B cell (primary cell): ENCODE measurements at regions not wholly inside any gene's neighbourhood (a gene's known extent, or its start where the extent isn't known, plus 50 kb on each side); places are given as distances from the start of the nearest gene placed in this dataset.

Experiments used
- ATAC-seq: fragments of 200-7000 bp; cut with Tn5 transposase; one replicate; pipeline ENCODE4 v1.10.0; 2021; ENCODE audit warnings: low read depth, mild to moderate bottlenecking, moderate number of reproducible peaks, moderate library complexity
- CTCF ChIA-PET: fragments of 350-600 bp; sonication (Branson Sonifier 250); formaldehyde crosslinking; loops from one replicate; lab custom pipeline; 2021; ENCODE audit warnings: antibody characterized with exemption, inconsistent platforms; lab: Charles Lee
- POLR2A ChIA-PET: fragments of 350-600 bp; sonication (Branson Sonifier 250); formaldehyde crosslinking; loops from one replicate; lab custom pipeline; 2021; ENCODE audit warnings: antibody characterized with exemption; lab: Charles Lee
- DNase-seq: peaks from one replicate; pipeline ENCODE4 v3.0.0; 2013
- H2AFZ ChIP-seq: 2 replicates; pipeline ENCODE4 v1.6.1; 2012; ENCODE audit warnings: mild to moderate bottlenecking, low read depth, low read length; ENCODE audit not compliant: insufficient read depth, poor library complexity, severe bottlenecking
- H3K27ac ChIP-seq, 2 donors: 1 replicate in 1 of 2; 2 replicates in 1 of 2; pipeline ENCODE4 v1.5.1; 2012 to 2013; ENCODE audit warnings: low read length in 2 of 2, mild to moderate bottlenecking in 2 of 2, moderate library complexity in 1 of 2
- H3K27me3 ChIP-seq, 4 experiments: fragments of 200-600 bp in 1 of 4; sonication (generic) in 1 of 4; replicated peaks in 1 of 4; 1 replicate in 2 of 4; 2 replicates in 2 of 4; pipeline versions ENCODE4 v1.6.1 to v1.7.0; 2013 to 2016; ENCODE audit warnings: low read length in 3 of 4, mild to moderate bottlenecking in 2 of 4, mixed read lengths in 1 of 4, moderate library complexity in 1 of 4; ENCODE audit not compliant: insufficient read depth in 4 of 4, control insufficient read depth in 3 of 4; ENCODE audit errors: control extremely low read depth in 1 of 4
- H3K36me3 ChIP-seq, 2 experiments: replicated peaks in 1 of 2; 1 replicate in 1 of 2; 2 replicates in 1 of 2; pipeline versions ENCODE4 v1.6.1 to v1.7.1; 2013; ENCODE audit warnings: low read length in 1 of 2; ENCODE audit not compliant: insufficient read depth in 2 of 2, control insufficient read depth in 1 of 2; ENCODE audit errors: control extremely low read depth in 1 of 2, extremely low read depth in 1 of 2
- H3K4me1 ChIP-seq, 2 donors: fragments of 200-600 bp in 1 of 2; sonication (generic) in 1 of 2; 1 replicate in 1 of 2; 2 replicates in 1 of 2; pipeline versions ENCODE4 v1.5.1 to v1.6.1; 2013 to 2017; ENCODE audit warnings: low read length in 2 of 2; ENCODE audit not compliant: control insufficient read depth in 2 of 2, insufficient read depth in 2 of 2
- H3K4me2 ChIP-seq: replicated peaks from 2 replicates; pipeline ENCODE3; 2012; ENCODE audit warnings: mild to moderate bottlenecking, low read depth, low read length; ENCODE audit not compliant: poor library complexity, severe bottlenecking
- H3K4me3 ChIP-seq, 5 experiments: fragments of 200-600 bp in 1 of 5; sonication (generic) in 1 of 5; 1 replicate in 3 of 5; 2 replicates in 2 of 5; pipeline versions ENCODE4 v1.5.1 to v1.7.0; 2011 to 2016; ENCODE audit warnings: low read length in 4 of 5, mild to moderate bottlenecking in 4 of 5, low read depth in 2 of 5, control low read depth in 1 of 5, moderate library complexity in 1 of 5; ENCODE audit not compliant: insufficient read depth in 1 of 5; ENCODE audit errors: control extremely low read depth in 1 of 5, extremely low read depth in 1 of 5
- H3K79me2 ChIP-seq: fragments of 200-600 bp; sonication (generic); one replicate; pipeline ENCODE4 v1.6.0; 2016; ENCODE audit warnings: low read length; ENCODE audit not compliant: control insufficient read depth, insufficient read depth
- H3K9ac ChIP-seq: fragments of 200-600 bp; sonication (generic); 2 replicates; pipeline ENCODE4 v1.6.1; 2017; ENCODE audit warnings: mild to moderate bottlenecking, low read length, moderate library complexity
- H3K9me3 ChIP-seq, 3 donors: one replicate each; pipeline versions ENCODE4 v1.6.1 to v1.7.1; 2013; ENCODE audit warnings: low read length in 2 of 3; ENCODE audit not compliant: control insufficient read depth in 2 of 3, insufficient read depth in 1 of 3; ENCODE audit errors: control extremely low read depth in 1 of 3
- H4K20me1 ChIP-seq: 2 replicates; pipeline ENCODE4 v1.6.0; 2012; ENCODE audit warnings: mild to moderate bottlenecking, low read length; ENCODE audit not compliant: insufficient read depth, control insufficient read depth, poor library complexity, severe bottlenecking
- H3K27ac Mint-ChIP-seq: one replicate; pipeline ENCODE4 v1.8.0; 2021; ENCODE audit warnings: mixed read lengths
- H3K27me3 Mint-ChIP-seq: one replicate; pipeline ENCODE4 v1.8.0; 2021; ENCODE audit warnings: mixed read lengths
- H3K4me1 Mint-ChIP-seq: one replicate; pipeline ENCODE4 v1.8.0; 2021; ENCODE audit warnings: mixed read lengths
- H3K4me3 Mint-ChIP-seq: one replicate; pipeline ENCODE4 v1.8.0; 2021; ENCODE audit warnings: mixed read lengths
- H3K9me3 Mint-ChIP-seq: one replicate; pipeline ENCODE4 v1.8.0; 2022; ENCODE audit warnings: mixed read lengths; ENCODE audit not compliant: insufficient read depth
- EZH2 ChIP-seq: IDR thresholded peaks from 2 replicates; pipeline ENCODE4 v1.6.1; 2012; ENCODE audit warnings: borderline replicate concordance, low read depth, mild to moderate bottlenecking, moderate library complexity, low read length; ENCODE audit not compliant: insufficient read depth, poor library complexity, severe bottlenecking
- WGBS: methylation state at CpG from one replicate; pipeline ENCODE4 v1.1.5; 2013; ENCODE audit warnings: missing lambda C conversion rate; ENCODE audit not compliant: insufficient coverage; 5-methylcytosine and 5-hydroxymethylcytosine counted together
- intact Hi-C: fragments of 100-400 bp; cut with micrococcal nuclease; formaldehyde crosslinking; loops from one replicate; pipeline ENCODE4 v1.10.0; 2022
- TF ChIP-seq, protein P1 (sequence below): fragments of 200-600 bp; IDR thresholded peaks from one replicate; pipeline ENCODE4 v1.8.0; 2022; ENCODE audit warnings: antibody characterized with exemption, mild to moderate bottlenecking

DNA sequence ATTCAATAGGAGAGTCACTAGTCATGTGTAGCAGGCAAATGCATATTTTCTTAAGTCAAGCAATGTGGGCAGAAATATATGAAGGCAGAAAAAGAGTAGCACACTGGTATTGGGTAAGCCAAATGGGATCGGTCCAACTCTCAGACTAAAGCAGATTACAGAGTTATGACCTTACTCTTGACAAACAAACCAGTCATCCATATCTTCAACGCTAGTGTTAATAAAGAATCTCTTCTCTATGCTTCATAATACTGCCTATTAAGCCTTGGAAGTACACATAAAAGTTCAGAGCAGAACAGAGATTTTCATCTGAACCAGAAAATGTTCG is 320.2 kb upstream of the JARID2 start:
- Histone ChIP-seq H4K20me1 (no peaks in the 10 kb centered on the region), H3K4me2 (no peak overlapping the region), H3K27me3 (no peaks in the 10 kb centered on the region), H3K9ac (no peak overlapping the region), H2AFZ (no peak overlapping the region), H3K27ac (no peak overlapping the region), H3K4me1 (peaks cover 13 to 24% of the 10 kb centered on the region in 2 donors), H3K79me2 (no peaks in the 10 kb centered on the region), H3K4me3 (no peak overlapping the region), H3K36me3 (no peaks in the 10 kb centered on the region), H3K9me3 (no peaks in the 10 kb centered on the region)
- ATAC-seq: no peak
- WGBS: 100% methylated on average over 1 of the region's 3 CpGs
- TF ChIP-seq, protein P1, sequence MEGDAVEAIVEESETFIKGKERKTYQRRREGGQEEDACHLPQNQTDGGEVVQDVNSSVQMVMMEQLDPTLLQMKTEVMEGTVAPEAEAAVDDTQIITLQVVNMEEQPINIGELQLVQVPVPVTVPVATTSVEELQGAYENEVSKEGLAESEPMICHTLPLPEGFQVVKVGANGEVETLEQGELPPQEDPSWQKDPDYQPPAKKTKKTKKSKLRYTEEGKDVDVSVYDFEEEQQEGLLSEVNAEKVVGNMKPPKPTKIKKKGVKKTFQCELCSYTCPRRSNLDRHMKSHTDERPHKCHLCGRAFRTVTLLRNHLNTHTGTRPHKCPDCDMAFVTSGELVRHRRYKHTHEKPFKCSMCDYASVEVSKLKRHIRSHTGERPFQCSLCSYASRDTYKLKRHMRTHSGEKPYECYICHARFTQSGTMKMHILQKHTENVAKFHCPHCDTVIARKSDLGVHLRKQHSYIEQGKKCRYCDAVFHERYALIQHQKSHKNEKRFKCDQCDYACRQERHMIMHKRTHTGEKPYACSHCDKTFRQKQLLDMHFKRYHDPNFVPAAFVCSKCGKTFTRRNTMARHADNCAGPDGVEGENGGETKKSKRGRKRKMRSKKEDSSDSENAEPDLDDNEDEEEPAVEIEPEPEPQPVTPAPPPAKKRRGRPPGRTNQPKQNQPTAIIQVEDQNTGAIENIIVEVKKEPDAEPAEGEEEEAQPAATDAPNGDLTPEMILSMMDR: no peak
- TF ChIP-seq EZH2: no peak
- Mint-ChIP-seq H3K27me3 (no peaks in the 10 kb centered on the region), H3K9me3 (no peaks in the 10 kb centered on the region), H3K4me3 (no peak overlapping the region), H3K4me1 (peaks cover 23% of the 10 kb centered on the region), H3K27ac (no peak overlapping the region)
- no peak for DNase-seq
- ChIA-PET CTCF (no interaction called here), POLR2A (no interaction called here)
- intact Hi-C loops: no loop called here

DNA sequence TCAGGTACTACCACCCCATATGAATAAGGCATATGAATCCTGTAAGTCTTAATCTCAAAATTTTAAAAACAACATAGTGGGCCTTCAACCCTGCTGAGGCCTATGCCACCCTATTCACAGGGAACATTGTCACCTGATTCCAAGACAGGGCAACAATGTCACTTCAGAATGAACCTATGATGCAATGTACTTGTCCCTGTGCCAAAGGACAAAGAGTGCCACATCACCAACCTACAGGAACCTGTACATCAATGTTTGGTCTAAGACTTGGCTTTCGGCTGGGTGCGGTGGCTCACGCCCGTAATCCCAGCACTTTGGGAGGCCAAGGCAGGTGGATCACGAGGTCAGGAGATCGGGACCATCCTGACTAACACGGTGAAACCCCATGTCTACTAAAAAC is 318.5 kb upstream of the JARID2 start:
- Histone ChIP-seq H3K4me2 (no peak overlapping the region), H3K27me3 (no peaks in the 10 kb centered on the region), H3K9me3 (no peaks in the 10 kb centered on the region), H3K9ac (no peak overlapping the region), H4K20me1 (no peaks in the 10 kb centered on the region), H3K36me3 (no peaks in the 10 kb centered on the region), H3K27ac (no peak overlapping the region), H2AFZ (no peak overlapping the region), H3K79me2 (no peaks in the 10 kb centered on the region), H3K4me1 (peaks cover 2 to 11% of the 10 kb centered on the region in 2 donors), H3K4me3 (no peak overlapping the region)
- no peak overlapping the region for H3K27ac Mint-ChIP-seq
- DNase-seq (no peak), ATAC-seq (no peak)
- CTCF ChIA-PET: no interaction called here
- H3K9me3 Mint-ChIP-seq: no peaks in the 10 kb centered on the region
- H3K4me3 Mint-ChIP-seq: no peak overlapping the region
- 94% methylated on average over 7 of the region's 7 CpGs for WGBS
- H3K27me3 Mint-ChIP-seq: no peaks in the 10 kb centered on the region
- peaks cover 14% of the 10 kb centered on the region for H3K4me1 Mint-ChIP-seq
- TF ChIP-seq, protein P1: no peak
- no peak for TF ChIP-seq EZH2
- POLR2A ChIA-PET: no interaction called here
- intact Hi-C loops: no loop called here
